GM23338 (cell line): ENCODE measurements at regions not wholly inside any gene's neighbourhood (a gene's known extent, or its start where the extent isn't known, plus 50 kb on each side); places are given as distances from the start of the nearest gene placed in this dataset.

ENCODE experiments used
- ATAC-seq: fragments of 200-7000 bp; cut with Tn5 transposase; 3 replicates; pipeline ENCODE4 v1.9.1; 2020
- DNase-seq: peaks from one replicate; pipeline ENCODE4 v3.0.0-alpha.2; 2015; ENCODE audit warnings: low spot score
- H2AFZ ChIP-seq: fragments of 200-600 bp; sonication (generic); 2 replicates; pipeline ENCODE4 v1.8.0; 2016; ENCODE audit warnings: antibody characterized with exemption, mild to moderate bottlenecking, moderate library complexity
- H3F3A ChIP-seq: fragments of 200-600 bp; sonication (generic); replicated peaks from 2 replicates; pipeline ENCODE4 v1.8.0; 2017; ENCODE audit warnings: antibody characterized with exemption, mixed run types, low read depth
- H3K27ac ChIP-seq: fragments of 200-600 bp; sonication (generic); 2 replicates; pipeline ENCODE4 v1.6.1; 2016; ENCODE audit warnings: low read depth
- H3K27me3 ChIP-seq: fragments of 200-600 bp; sonication (generic); 2 replicates; pipeline ENCODE4 v1.8.0; 2016; ENCODE audit warnings: mild to moderate bottlenecking, mixed run types, moderate library complexity; ENCODE audit not compliant: insufficient read depth
- H3K36me3 ChIP-seq: fragments of 200-600 bp; sonication (generic); 2 replicates; pipeline ENCODE4 v1.8.0; 2016; ENCODE audit warnings: mild to moderate bottlenecking; ENCODE audit not compliant: insufficient read depth
- H3K4me1 ChIP-seq: fragments of 200-600 bp; sonication (generic); 2 replicates; pipeline ENCODE4 v1.8.0; 2016; ENCODE audit warnings: mild to moderate bottlenecking, moderate library complexity; ENCODE audit not compliant: insufficient read depth
- H3K4me2 ChIP-seq: fragments of 200-600 bp; sonication (generic); 2 replicates; pipeline ENCODE4 v1.7.1; 2017; ENCODE audit warnings: mixed run types
- H3K4me3 ChIP-seq: fragments of 200-600 bp; sonication (generic); 2 replicates; pipeline ENCODE4 v1.6.1; 2016; ENCODE audit warnings: mixed run types
- H3K79me2 ChIP-seq: fragments of 200-600 bp; sonication (generic); replicated peaks from 2 replicates; pipeline ENCODE4 v1.8.0; 2017; ENCODE audit warnings: mild to moderate bottlenecking; ENCODE audit not compliant: insufficient read depth
- H3K9me2 ChIP-seq: fragments of 200-600 bp; sonication (generic); 2 replicates; pipeline ENCODE4 v1.8.0; 2017; ENCODE audit not compliant: insufficient read depth
- H4K20me1 ChIP-seq: fragments of 200-600 bp; sonication (generic); replicated peaks from 2 replicates; pipeline ENCODE4 v1.8.0; 2017; ENCODE audit warnings: mild to moderate bottlenecking; ENCODE audit not compliant: insufficient read depth
- H3K27ac Mint-ChIP-seq: 2 replicates; pipeline ENCODE4 v1.8.0; 2020; ENCODE audit warnings: inconsistent platforms, mild to moderate bottlenecking, moderate library complexity, mixed read lengths
- H3K27me3 Mint-ChIP-seq: 3 replicates; pipeline ENCODE4 v1.8.0; 2022; ENCODE audit warnings: low read depth, mild to moderate bottlenecking, moderate library complexity, mixed read lengths, inconsistent platforms; ENCODE audit not compliant: insufficient read depth, poor library complexity
- H3K36me3 Mint-ChIP-seq: 3 replicates; pipeline ENCODE4 v1.8.0; 2021; ENCODE audit warnings: low read depth, mild to moderate bottlenecking, inconsistent platforms, moderate library complexity, mixed read lengths
- H3K4me1 Mint-ChIP-seq: 3 replicates; pipeline ENCODE4 v1.8.0; 2020; ENCODE audit warnings: mild to moderate bottlenecking, inconsistent platforms, mixed read lengths
- H3K4me3 Mint-ChIP-seq: 3 replicates; pipeline ENCODE4 v1.8.0; 2021; ENCODE audit warnings: moderate library complexity, mild to moderate bottlenecking, inconsistent platforms, mixed read lengths
- H3K9me3 Mint-ChIP-seq: 3 replicates; pipeline ENCODE4 v1.8.0; 2020; ENCODE audit warnings: moderate library complexity, mild to moderate bottlenecking, inconsistent platforms, mixed read lengths
- EZH2phosphoT487 ChIP-seq: fragments of 200-600 bp; sonication (generic); IDR thresholded peaks from one replicate; pipeline ENCODE4 v1.8.1; 2018; ENCODE audit warnings: antibody characterized with exemption; ENCODE audit not compliant: unreplicated experiment
- NANOG ChIP-seq: IDR thresholded peaks from 2 replicates; pipeline ENCODE4 v1.6.1; 2016; ENCODE audit warnings: antibody characterized with exemption, borderline replicate concordance
- POLR2AphosphoS5 ChIP-seq: IDR thresholded peaks from 2 replicates; pipeline ENCODE4 v1.6.1; 2016; ENCODE audit warnings: antibody characterized with exemption, low read depth
- ZNF114 ChIP-seq: fragments of 250-450 bp; sonication (Bioruptor Pico); IDR thresholded peaks from 2 replicates; pipeline ENCODE4 v1.5.0; 2020; ENCODE audit warnings: mild to moderate bottlenecking, moderate library complexity
- TF ChIP-seq, protein P1 (sequence below): fragments of 250-450 bp; sonication (Bioruptor Pico); IDR thresholded peaks from 2 replicates; pipeline ENCODE4 v1.5.0; 2020; ENCODE audit warnings: mild to moderate bottlenecking, moderate library complexity
- TF ChIP-seq, protein P2 (sequence below): IDR thresholded peaks from one replicate; pipeline ENCODE4 v1.6.1; 2018; ENCODE audit warnings: antibody characterized with exemption; ENCODE audit not compliant: unreplicated experiment
- TF ChIP-seq, protein P3 (sequence below): IDR thresholded peaks from 2 replicates; pipeline ENCODE4 v1.6.1; 2016; ENCODE audit warnings: antibody characterized with exemption

DNA sequence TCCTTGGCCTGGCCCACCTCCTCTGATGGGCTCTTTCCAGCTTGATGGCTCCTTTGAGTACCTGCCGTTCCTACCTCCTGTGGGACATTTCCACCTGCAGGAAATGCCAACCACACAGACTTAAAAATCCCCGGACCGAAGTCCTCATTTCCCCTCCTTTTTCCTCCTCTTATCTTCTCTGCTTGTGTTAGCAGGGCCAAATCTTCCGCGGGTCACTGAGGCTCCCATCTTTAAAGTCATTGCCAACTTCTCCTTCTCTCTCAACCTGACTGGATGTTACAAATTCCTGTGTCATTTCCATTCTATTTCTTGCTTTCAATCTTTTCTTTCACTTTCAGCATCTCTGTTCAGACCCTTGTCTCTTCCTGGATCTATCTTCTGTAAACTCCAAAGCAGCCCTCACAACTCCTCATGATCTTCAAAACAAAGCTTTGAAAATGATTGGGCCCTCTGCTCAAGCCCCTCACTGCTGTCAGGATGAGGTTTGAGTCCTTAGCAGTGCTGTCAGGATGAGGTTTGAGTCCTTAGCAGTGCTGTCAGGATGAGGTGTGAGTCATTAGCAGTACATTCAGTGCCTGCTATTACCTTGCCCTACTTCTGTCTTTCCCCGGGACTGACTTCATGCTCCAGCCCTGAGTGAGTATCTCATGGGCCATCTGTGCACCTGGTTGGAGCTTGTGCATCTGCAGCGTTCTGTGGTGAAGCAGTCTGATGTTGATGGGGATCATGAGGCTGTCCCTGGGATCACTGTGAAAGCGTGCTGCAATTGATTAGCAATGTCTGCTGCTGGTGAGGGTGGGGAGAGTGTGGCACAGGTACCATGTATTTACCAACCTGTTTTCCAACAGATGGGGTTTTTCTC is 100.1 kb downstream of the IRF8 start (continued):
- TF ChIP-seq, protein P1, sequence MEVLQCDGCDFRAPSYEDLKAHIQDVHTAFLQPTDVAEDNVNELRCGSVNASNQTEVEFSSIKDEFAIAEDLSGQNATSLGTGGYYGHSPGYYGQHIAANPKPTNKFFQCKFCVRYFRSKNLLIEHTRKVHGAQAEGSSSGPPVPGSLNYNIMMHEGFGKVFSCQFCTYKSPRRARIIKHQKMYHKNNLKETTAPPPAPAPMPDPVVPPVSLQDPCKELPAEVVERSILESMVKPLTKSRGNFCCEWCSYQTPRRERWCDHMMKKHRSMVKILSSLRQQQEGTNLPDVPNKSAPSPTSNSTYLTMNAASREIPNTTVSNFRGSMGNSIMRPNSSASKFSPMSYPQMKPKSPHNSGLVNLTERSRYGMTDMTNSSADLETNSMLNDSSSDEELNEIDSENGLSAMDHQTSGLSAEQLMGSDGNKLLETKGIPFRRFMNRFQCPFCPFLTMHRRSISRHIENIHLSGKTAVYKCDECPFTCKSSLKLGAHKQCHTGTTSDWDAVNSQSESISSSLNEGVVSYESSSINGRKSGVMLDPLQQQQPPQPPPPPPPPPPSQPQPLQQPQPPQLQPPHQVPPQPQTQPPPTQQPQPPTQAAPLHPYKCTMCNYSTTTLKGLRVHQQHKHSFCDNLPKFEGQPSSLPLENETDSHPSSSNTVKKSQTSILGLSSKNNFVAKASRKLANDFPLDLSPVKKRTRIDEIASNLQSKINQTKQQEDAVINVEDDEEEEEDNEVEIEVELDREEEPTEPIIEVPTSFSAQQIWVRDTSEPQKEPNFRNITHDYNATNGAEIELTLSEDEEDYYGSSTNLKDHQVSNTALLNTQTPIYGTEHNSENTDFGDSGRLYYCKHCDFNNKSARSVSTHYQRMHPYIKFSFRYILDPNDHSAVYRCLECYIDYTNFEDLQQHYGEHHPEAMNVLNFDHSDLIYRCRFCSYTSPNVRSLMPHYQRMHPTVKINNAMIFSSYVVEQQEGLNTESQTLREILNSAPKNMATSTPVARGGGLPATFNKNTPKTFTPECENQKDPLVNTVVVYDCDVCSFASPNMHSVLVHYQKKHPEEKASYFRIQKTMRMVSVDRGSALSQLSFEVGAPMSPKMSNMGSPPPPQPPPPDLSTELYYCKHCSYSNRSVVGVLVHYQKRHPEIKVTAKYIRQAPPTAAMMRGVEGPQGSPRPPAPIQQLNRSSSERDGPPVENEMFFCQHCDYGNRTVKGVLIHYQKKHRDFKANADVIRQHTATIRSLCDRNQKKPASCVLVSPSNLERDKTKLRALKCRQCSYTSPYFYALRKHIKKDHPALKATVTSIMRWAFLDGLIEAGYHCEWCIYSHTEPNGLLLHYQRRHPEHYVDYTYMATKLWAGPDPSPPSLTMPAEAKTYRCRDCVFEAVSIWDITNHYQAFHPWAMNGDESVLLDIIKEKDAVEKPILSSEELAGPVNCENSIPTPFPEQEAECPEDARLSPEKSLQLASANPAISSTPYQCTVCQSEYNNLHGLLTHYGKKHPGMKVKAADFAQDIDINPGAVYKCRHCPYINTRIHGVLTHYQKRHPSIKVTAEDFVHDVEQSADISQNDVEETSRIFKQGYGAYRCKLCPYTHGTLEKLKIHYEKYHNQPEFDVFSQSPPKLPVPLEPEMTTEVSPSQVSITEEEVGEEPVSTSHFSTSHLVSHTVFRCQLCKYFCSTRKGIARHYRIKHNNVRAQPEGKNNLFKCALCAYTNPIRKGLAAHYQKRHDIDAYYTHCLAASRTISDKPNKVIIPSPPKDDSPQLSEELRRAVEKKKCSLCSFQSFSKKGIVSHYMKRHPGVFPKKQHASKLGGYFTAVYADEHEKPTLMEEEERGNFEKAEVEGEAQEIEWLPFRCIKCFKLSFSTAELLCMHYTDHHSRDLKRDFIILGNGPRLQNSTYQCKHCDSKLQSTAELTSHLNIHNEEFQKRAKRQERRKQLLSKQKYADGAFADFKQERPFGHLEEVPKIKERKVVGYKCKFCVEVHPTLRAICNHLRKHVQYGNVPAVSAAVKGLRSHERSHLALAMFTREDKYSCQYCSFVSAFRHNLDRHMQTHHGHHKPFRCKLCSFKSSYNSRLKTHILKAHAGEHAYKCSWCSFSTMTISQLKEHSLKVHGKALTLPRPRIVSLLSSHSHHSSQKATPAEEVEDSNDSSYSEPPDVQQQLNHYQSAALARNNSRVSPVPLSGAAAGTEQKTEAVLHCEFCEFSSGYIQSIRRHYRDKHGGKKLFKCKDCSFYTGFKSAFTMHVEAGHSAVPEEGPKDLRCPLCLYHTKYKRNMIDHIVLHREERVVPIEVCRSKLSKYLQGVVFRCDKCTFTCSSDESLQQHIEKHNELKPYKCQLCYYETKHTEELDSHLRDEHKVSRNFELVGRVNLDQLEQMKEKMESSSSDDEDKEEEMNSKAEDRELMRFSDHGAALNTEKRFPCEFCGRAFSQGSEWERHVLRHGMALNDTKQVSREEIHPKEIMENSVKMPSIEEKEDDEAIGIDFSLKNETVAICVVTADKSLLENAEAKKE (CRISPR knock-in tag), result no peak
- TF ChIP-seq NANOG (no peak), POLR2AphosphoS5 (no peak)
- TF ChIP-seq, protein P2, sequence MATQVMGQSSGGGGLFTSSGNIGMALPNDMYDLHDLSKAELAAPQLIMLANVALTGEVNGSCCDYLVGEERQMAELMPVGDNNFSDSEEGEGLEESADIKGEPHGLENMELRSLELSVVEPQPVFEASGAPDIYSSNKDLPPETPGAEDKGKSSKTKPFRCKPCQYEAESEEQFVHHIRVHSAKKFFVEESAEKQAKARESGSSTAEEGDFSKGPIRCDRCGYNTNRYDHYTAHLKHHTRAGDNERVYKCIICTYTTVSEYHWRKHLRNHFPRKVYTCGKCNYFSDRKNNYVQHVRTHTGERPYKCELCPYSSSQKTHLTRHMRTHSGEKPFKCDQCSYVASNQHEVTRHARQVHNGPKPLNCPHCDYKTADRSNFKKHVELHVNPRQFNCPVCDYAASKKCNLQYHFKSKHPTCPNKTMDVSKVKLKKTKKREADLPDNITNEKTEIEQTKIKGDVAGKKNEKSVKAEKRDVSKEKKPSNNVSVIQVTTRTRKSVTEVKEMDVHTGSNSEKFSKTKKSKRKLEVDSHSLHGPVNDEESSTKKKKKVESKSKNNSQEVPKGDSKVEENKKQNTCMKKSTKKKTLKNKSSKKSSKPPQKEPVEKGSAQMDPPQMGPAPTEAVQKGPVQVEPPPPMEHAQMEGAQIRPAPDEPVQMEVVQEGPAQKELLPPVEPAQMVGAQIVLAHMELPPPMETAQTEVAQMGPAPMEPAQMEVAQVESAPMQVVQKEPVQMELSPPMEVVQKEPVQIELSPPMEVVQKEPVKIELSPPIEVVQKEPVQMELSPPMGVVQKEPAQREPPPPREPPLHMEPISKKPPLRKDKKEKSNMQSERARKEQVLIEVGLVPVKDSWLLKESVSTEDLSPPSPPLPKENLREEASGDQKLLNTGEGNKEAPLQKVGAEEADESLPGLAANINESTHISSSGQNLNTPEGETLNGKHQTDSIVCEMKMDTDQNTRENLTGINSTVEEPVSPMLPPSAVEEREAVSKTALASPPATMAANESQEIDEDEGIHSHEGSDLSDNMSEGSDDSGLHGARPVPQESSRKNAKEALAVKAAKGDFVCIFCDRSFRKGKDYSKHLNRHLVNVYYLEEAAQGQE, result no peak

DNA sequence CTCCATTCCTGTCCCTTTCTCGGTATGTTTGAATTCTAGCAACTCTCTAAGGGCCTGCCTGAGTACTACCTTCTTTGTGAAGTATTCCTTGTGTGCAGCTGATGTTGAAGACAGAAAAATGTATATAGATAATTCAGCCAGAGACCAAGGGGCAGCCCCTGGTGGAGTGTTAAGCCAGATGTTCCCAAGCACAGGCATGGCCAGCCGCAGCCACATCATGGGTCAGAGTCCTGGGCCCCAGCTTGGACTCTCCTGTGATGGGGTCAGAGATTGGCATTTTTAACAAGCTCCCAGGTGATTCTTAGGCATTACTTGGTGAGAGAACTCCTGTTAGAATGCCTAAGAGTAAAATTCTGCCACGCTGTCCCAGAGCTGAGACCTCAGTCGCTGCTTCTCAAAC is 100.8 kb downstream of the IRF8 start:
- no peaks in the 10 kb centered on the region for H3K79me2 ChIP-seq
- no peaks in the 10 kb centered on the region for H3K36me3 Mint-ChIP-seq
- H3F3A ChIP-seq, result no peaks in the 10 kb centered on the region
- H2AFZ ChIP-seq, result no peak overlapping the region
- no peak overlapping the region for H3K4me3 Mint-ChIP-seq
- H3K9me2 ChIP-seq, result no peaks in the 10 kb centered on the region
- no peaks in the 10 kb centered on the region for H3K36me3 ChIP-seq
- no peaks in the 10 kb centered on the region for H3K27me3 Mint-ChIP-seq
- H3K4me3 ChIP-seq, result no peak overlapping the region
- no peaks in the 10 kb centered on the region for H3K27me3 ChIP-seq
- DNase-seq (no peak), ATAC-seq (no peak)
- H3K4me1 ChIP-seq, result no peaks in the 10 kb centered on the region
- H3K4me2 ChIP-seq, result no peak overlapping the region
- no peak overlapping the region for H3K27ac Mint-ChIP-seq
- H3K27ac ChIP-seq, result no peak overlapping the region
- H3K4me1 Mint-ChIP-seq, result no peaks in the 10 kb centered on the region; the same call in 2 of the 3 replicates
- no peaks in the 10 kb centered on the region for H4K20me1 ChIP-seq
- H3K9me3 Mint-ChIP-seq, result peaks cover 5% of the 10 kb centered on the region; the same call in 1 of the 3 replicates
- TF ChIP-seq, protein P2, result no peak
- TF ChIP-seq, protein P3, sequence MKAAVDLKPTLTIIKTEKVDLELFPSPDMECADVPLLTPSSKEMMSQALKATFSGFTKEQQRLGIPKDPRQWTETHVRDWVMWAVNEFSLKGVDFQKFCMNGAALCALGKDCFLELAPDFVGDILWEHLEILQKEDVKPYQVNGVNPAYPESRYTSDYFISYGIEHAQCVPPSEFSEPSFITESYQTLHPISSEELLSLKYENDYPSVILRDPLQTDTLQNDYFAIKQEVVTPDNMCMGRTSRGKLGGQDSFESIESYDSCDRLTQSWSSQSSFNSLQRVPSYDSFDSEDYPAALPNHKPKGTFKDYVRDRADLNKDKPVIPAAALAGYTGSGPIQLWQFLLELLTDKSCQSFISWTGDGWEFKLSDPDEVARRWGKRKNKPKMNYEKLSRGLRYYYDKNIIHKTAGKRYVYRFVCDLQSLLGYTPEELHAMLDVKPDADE, result no peak
- TF ChIP-seq NANOG (no peak), EZH2phosphoT487 (no peak), ZNF114 (no peak)
